Colon (tissue), 2 donors: ENCODE measurements at regions not wholly inside any gene's neighbourhood (a gene's known extent, or its start where the extent isn't known, plus 50 kb on each side); places are given as distances from the start of the nearest gene placed in this dataset.

Experiments
- FAIRE-seq: peaks from 2 replicates; lab custom pipeline; 2012; peaks lifted over from hg19 to GRCh38; lab: Jason Lieb, UNC
- donor health status: control.
- donor health status: control.

DNA sequence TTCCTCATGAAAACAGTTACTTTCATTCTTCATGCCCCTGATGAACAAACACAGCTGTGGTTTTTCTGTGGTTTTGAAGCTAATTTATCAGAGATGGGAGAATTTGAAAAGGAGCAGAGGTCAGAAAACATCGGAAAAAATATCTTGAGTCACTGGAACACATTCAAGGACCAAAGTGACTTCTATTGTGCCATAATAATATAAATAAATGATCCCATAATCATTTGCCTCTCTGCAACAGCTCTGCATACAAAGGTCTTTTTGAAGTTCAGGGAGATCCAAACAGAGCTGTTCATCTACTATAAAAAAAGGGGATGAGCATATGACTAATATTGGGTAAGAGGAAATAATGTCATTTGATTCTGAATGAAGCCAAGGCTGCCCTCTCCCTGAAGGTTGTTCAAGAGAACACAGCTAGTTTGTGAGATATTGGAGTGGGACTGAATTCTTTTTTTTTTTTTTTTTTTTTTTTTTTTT, 201.3 kb upstream of the GALNT5 start:
- FAIRE-seq, result no peak

DNA sequence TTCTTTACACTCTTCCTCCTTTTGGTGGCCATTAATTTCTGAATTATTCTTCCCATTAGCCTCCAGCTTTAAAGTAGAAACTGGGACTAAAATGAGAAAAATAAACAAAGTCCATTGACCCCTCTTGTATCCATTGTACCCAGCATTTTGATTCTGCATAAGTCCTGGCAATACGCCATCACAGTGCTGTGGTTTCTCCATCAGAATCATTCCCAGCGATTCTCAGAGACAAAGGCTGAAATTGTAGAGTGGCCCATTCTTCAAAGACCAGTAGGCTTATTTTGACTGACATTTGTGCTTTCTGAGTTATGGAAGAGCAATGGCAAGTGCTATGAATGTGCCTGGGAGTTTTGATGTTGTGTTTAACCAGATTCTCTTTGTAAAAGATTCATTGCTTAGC, 199.3 kb upstream of the GALNT5 start:
- no peak for FAIRE-seq

DNA sequence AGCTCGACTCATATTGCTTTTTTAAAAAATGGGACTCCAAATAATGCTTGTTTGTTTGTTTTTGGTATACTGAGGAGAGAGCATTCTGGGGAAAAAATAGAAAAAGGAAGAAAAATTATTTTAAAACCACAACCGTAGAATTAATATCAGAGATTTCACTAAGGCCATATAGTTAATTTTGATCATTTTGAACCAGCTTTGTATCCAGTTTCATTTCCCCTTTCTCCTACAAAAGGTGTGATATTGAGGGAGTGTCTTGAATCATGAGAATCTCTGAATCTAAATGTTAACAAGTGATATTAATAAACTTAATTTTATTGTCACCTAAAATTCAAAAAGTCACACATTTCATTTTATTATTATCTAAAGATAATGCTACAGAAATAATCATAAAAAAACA, 198.5 kb upstream of the GALNT5 start:
- FAIRE-seq, result no peak

DNA sequence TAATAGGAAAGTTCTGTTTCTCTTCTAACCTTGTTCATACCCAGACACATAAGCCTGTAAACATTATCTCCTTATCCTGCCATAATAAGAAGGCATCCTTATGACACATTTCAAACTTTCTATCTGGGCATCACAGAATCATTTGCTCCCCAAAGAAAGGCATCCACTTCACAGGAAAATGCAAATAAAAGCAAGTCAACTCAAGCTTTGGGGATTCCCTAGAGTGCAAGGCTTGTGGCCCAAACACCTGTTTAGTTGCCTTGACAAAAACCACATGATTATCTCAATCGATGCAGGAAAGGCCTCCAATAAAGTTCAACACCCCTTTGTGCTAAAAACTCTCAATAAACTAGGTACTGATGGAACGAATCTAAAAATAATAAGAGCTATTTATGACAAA, 195.7 kb upstream of the GALNT5 start:
- no peak for FAIRE-seq

DNA sequence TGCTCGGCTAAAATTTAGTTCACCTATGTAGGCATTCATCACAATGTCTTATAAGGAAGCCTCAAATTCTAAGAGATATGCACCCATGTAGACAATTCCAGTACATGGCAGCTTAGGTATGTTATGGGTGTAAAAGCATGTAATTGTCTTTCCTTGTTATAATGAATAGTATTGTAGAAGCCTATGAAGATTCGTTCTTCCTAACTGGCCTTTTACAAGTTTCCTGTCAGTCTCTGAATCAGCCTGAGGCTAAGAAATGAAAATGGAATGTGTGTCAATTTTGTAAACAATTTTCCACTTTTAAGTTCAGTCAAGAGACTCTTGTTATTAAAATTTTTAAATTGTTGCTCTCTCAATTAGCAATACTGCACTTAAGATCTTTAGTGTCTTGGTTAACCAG, 189.9 kb upstream of the GALNT5 start:
- no peak for FAIRE-seq

DNA sequence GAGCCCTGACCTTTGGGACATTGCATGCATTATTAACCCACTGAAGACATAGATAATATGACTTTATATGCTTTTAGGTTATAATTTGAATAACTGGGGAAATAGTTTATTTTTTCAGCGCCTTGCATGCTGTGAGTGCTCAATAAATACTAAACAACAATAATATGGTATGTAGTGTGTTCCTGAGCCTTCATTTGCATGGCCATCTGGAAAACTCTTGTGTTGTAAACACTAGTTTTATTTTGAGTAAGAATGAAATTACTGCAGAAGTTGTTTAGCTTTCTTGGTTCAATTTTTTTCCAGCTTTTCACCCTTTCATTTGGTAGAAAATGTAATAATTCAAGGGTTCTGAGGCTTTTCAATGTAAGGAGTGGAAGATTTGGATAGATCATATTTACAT, 189.3 kb upstream of the GALNT5 start:
- no peak for FAIRE-seq

DNA sequence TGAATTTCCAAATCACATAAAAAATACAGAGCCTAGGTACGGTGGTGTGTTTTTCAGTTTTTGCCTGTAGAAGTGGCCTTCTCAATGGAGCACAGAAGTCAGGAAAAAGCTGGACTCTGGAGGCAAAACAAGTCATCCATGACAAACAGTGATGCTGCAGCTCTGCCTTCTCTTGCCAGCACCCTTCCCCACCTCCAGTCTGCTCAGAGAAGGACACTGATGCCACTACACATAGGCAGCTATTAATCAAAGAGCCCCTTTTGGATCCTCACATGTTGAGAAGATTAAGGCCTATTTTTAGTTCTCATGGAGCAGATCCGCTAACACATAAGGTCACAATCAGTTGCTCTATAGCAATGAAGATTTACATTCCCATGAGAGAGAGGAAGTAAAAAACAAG, 181.6 kb upstream of the GALNT5 start:
- FAIRE-seq, result no peak

DNA sequence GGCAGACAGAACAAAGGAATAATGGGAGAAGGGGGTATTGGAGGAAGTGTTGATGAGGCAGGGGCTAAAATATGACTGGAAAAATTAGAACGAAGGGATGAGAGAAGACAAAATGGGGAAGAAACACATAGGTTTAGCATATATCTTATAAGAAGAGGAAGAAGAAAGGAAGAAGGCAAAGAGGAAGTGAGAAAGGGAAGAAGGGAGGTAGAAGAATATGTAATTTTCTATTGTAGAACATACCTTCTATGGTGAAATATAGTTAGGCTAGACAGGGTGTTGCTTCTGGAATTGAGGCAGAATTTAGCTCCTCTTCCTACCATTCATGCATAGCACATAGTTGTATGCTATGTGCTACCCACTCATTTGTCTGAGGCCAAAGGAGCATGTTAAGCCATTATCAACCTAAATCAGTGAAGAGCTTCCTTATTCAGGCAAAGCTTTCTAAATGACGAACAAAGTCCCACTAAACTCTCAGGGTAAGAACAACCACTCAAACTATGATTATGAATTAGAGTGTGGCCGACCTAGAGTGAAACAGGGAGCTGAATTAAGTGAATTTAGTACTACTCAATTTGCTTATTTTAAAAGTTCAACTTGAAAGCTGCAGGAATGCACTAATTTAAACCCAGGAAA, 180.9 kb upstream of the GALNT5 start:
- FAIRE-seq, result no peak

DNA sequence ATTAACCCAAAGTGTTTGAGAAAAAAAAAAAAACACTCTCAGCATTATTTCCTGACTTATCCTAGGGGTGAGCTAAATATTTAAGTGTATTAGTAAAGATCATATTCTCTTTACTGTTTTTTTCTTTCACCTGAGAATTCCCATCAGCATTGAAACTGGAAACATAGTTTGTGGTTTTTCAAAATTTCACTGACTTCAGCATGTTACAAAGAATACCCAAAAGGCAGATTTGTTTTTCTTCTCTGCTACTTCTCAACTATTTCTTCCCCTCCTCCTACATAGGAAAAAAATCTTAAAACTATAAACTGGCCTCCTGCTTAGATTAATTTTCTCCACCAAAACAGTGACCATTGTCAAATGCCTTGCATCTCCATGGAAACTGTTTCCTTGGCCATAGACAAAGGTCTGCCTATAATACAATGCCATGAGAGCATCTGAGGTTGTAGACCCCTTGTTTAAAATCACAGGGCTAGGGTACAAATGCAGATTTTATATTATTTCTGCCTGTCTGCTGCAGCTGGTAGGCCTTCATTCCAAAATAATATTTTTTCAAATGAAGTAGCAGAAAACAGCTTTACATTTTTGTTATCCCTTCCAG, 179.7 kb upstream of the GALNT5 start:
- FAIRE-seq, result no peak

DNA sequence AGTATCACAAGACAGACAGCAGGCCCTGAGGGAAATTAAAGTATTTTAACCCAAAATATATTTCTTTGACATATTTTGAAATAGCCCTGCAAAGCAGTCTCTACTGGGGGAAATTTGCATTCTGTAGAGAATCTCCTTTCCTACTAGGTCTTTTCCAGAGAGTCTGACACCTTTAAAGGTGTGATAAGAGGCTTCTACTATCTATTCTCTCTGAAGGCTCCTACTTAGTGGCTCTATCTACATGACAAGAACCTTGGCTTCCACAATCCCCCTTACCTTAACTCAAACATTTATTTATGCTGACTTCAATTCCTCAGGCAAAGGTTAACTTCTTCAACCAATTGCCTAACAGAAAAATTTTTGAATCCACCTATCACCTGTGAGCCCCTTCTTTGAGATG, 174.6 kb upstream of the GALNT5 start:
- no peak for FAIRE-seq

DNA sequence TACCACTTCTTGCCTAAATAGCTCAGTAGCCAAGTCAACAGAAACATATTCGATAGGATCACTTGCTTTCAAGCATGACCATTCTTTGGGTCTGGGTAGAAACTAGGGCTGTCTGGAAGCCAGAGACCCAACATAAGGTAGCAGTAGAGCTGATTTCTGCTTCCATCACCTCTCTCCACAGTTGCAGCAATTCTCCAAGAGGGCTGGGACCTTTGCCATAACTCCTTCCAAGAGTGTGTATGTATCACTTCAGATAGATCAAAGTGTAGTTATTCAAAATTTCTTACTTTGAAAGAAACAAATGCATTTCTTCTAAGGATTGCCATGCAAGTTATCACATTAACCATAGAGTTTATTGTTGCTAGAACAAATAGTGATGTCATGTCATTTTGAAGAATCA, 172.0 kb upstream of the GALNT5 start:
- FAIRE-seq, result no peak

DNA sequence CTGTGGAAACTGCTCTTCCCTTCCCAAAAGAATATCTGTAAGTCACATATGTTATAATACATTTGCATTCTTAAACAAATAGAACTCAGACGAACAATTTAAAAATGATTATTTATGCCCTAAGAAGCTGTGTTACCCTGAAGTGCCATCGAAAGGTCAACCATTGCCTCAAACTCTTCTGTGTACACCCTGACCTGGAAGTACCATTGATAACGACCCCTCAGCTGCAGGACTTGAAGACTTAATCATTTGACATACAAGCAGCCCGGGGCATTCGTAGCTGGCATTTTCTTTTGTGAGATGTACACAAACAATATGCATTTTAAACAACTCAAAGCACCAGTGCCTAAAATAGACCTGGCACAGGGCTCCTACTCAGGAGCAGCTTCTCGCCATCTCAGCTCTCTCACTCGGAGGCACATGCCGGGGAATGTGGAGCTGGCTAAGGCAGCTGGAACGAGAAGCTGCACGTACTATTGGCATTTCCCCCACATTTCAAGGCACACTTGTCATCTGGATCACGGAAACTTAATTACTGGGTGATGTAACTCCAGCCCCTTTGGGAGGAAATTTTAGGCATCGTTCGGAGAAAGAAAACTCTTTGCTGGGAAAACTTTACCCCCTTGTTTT, 170.0 kb upstream of the GALNT5 start:
- no peak for FAIRE-seq

DNA sequence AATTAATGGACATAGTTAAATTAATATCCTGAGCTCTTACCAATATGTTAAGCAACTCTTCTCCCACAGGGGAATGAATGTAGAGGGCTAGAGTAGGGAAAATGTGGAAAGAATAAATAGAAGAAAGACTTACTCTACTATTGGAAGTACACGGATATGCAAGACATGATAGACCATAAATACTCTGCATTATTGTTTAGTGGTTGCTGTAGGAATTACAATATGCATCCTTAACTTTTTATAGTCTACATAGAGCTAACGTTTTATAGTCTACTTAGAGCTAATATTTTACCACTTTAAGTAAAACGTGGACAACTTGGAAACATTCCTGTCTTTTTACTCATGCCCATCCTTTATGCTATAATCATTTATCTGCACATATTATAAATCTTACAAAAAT, 163.8 kb upstream of the GALNT5 start:
- FAIRE-seq, result no peak

DNA sequence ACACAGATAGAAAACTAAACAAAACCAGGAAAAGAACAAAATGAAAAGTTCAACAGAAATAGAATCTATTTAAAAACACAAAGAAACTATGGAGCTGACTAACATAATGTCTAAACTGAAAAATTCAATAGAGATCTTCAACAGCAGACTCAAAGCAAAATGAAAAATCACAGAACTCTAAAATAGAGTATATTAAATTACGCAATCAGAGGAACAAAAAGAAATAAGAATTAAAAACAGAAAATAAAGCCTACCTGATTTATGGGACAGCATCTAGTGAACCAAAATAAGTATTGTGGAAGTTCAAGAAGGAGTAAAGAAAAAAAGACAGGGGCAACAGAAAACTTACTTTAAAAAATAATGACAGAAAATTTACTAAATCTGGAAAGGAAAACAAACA, 152.1 kb upstream of the GALNT5 start:
- FAIRE-seq, result no peak

DNA sequence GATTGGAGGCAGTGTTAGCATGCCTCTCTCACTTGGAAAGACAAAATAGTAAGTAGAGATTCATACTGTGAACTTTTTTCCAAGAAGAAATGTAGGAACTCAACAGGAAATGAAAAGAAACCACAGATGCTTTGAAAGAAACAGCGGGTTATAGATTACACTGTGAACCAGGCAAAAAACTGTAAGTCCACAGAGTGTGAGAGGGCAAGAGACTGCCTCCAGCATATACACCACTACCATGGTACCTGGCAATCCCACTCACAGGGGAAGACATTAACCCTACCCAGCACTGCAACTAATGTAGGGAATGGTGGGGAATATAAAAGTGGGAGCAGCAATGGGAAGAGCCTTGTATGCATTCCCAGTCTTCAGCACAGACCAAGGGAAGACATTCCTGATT, 150.6 kb upstream of the GALNT5 start:
- no peak for FAIRE-seq

DNA sequence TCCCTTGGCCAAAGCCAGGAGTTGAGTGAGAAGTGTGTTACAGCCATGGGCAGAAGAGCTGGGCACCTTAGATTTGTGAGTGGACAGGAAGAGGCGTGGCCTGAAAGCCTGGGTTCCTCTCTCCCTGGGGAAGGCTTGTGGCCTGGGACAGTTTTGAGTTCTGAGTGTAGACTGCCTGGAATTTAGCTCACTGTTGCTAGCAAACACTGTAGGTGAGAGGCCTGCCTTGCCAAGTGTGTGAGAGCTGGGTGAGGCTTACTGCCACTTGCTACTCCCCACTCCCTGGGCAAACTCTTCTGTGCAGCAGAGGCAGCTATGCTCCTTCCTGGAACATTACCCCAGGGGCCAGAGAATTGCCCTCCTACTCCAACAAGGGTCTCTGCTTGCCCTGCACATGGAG, 150.0 kb upstream of the GALNT5 start:
- FAIRE-seq, result no peak

DNA sequence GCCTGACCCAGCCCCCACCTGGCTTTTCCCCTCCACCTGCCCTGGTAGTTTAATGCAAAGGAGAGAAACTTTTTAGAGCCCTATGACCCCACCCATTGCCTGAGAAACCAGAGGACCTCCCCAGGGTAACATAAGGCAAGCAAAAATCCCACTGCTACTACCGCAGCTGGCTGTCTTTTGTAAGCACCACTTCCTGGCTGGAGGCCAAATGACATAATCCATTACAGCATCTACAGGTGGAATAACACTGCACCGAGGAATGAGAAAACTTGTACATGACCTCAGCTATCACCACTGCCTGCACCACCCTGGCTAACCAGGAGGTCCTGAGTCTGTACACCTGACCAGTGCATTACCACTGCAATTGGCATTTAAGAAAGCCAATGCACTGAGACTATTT, 149.6 kb upstream of the GALNT5 start:
- no peak for FAIRE-seq

DNA sequence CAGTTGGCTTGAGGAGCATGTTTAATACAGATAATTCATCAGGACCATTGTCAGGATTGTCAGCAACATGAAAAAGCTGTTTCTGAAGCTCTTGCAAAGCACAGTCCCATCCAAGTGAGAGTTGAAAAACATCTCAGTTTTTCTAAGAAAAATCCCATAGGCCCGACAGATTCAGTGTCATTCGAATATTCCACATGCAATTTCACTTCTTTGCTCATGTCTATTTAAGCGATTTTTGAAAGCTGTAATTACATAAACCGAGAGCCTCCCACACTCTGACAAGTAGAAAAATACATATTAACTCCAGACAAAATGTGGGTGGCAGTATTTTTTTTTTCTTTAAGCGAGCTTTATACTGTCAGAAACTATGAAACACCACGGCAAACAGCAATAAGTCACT, 134.7 kb upstream of the GALNT5 start:
- FAIRE-seq, result no peak

DNA sequence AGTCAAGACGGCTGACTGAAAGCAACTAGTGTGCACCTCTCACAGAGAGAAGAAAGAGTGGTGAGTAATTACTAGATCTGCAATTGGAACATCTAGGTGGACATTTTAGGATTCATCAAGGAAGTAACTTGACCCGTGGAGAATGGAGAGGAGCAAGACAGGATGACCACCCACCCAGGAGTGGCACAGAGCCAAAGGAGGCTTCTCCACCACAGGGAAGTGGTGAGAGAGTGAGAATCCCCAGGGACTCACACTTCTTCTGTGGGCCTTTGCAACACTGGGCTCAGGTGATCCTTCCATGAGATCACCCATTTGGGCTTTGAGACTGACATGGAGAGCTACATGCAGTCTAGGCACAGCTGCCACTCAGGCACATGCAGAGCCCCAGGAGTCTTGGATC, 132.8 kb upstream of the GALNT5 start:
- FAIRE-seq, result no peak

DNA sequence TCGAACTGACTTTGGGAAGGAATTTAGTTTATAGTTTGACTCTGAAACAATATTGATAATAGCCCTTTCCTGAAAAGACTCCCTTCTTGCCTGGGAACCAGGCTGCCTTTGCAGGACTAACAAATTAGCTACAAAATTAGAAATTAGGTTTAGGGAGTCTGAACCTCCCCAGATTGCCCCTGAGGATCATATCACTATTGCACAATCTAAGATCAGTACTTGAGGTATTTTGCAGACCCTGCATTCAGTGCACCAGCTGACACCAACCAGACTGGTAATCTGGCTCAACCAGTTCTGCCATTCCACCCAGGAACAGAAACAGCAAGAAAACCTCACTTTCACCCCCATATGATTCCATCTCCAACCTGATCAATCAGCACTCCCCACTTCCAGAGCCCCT, 131.8 kb upstream of the GALNT5 start:
- no peak for FAIRE-seq

DNA sequence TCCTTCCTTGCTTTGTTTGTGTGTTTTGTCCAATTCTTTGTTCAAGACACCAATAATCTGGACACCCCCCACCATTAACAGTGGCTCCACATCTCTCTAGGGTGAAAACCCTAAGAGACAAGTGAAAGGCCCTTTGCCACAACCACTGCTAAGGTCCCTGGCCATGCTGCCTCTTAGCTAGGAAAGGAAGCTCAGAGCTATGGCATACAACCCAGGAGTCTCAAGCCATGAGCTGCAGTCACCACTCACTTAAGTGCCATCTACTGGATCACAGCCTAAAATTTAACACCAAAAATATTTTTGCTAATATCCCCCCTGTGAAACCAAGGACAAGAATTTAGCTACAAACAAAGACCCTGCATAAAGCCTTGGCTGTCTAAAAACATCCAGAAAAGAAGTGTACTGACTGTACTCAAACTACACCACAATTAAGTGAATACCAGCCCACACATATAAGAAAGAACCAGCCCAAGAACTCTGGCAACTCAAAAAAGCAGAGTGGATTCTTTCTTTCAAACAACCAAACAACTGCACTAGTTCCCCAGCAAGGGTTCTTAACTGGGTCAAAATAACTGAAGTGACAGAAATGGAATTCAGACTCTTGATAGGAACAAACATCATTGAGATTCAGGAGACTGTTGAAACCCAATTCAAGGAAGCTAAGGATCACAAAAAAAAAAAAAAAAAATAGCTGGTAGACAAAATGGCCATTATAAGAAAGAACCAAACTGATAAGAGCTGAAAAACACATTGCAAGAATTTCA, 130.1 kb upstream of the GALNT5 start:
- no peak for FAIRE-seq

DNA sequence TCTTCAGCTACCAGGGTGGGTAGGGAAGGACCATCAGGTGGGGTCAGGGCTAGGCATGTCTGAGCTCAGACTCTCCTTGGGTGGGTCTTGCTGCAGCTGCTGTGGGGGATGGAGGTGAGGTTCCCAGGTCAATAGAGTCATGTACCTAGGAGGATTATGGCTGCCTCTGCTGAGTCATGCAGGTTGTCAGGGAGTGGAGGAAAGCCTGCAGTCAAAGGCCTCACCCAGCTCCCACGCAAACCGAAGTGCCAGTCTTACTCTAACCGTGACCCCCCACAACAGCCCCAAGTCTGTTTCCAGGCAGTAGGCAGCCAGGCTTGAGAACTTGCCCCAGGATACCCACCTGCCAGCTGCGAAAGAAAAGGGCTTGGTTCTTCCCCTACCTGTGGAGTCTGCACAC, 113.6 kb upstream of the GALNT5 start:
- no peak for FAIRE-seq

DNA sequence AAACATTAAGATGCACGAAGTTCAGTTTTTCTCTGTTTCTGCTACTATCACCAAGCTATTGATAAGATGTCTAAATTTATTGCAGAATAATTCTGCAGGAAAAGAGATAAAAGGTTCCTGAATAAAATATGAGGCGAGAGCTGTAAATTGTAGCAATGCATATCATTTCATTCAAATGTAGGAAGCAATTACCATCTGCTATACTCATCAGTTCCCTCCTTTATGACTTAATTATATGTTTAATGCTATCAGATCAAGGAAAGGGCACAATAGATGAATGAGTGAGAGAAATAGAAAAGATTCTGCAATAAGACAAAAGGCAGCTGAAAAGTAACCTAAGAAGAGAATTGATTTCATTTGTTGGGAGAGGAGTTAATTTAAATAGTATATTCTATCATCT, 108.2 kb upstream of the GALNT5 start:
- FAIRE-seq, result no peak
